C4-2B (cell line): ENCODE measurements at regions not wholly inside any gene's neighbourhood (a gene's known extent, or its start where the extent isn't known, plus 50 kb on each side); places are given as distances from the start of the nearest gene placed in this dataset.
A peak's percentile ranks its signal among the peaks of the same experiment; 100 is the strongest.

Experiments used
- H3K27ac ChIP-seq: fragments of 450-650 bp; 2 replicates; pipeline ENCODE4 v1.5.1; 2017
- ZFX ChIP-seq: fragments of 450-650 bp; IDR thresholded peaks from 2 replicates; pipeline ENCODE4 v1.6.1; 2017
- TF ChIP-seq, protein P1 (sequence below): fragments of 450-650 bp; conservative IDR thresholded peaks from 2 replicates; pipeline ENCODE4 v1.5.1; 2017; ENCODE audit warnings: mild to moderate bottlenecking

DNA sequence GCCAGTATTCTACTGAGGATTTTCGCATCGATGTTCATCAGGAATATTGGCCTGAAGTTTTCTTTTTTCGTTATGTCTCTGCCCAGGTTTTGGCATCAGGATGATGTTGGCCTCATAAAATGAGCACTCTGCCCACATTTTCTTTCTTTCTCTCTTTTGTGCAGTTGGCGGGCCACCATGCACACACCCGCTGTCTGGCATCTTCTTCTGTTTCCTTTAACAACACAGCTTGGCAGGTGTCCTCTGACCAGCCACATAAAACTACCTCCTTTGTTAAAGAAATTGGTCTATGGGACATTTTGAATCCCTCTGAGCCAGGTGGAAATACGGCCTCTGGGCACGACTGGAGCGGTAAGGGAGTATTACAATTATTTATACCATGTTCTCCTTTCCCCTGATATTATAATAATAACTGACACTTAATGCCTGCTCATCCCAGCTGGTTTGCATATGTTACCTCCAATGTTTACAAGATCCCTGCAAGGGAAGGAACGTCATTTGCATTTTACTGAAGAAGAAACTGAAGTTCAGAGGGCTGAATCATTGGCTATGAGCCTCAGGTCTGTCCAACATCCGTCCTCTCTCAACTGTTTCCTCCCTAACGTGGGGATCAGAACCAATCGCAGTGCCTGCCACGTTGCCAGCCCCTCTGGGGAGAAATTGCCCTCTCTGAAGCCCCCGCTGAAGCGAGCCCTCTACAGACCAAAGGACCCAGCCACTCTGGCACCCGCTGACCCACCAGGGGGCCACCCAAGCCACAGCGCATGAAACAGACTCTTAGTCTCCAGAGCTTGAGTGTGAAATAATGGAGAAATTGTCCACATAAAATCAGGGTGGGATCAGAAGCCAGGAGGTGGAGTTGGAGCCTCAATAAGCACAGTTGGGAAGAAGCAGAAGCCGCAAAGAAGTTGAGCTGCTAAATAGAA lies 125.0 kb upstream of the FOXK1 start:
- TF ChIP-seq, protein P1, sequence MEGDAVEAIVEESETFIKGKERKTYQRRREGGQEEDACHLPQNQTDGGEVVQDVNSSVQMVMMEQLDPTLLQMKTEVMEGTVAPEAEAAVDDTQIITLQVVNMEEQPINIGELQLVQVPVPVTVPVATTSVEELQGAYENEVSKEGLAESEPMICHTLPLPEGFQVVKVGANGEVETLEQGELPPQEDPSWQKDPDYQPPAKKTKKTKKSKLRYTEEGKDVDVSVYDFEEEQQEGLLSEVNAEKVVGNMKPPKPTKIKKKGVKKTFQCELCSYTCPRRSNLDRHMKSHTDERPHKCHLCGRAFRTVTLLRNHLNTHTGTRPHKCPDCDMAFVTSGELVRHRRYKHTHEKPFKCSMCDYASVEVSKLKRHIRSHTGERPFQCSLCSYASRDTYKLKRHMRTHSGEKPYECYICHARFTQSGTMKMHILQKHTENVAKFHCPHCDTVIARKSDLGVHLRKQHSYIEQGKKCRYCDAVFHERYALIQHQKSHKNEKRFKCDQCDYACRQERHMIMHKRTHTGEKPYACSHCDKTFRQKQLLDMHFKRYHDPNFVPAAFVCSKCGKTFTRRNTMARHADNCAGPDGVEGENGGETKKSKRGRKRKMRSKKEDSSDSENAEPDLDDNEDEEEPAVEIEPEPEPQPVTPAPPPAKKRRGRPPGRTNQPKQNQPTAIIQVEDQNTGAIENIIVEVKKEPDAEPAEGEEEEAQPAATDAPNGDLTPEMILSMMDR: no peak
- TF ChIP-seq ZFX: no peak

DNA sequence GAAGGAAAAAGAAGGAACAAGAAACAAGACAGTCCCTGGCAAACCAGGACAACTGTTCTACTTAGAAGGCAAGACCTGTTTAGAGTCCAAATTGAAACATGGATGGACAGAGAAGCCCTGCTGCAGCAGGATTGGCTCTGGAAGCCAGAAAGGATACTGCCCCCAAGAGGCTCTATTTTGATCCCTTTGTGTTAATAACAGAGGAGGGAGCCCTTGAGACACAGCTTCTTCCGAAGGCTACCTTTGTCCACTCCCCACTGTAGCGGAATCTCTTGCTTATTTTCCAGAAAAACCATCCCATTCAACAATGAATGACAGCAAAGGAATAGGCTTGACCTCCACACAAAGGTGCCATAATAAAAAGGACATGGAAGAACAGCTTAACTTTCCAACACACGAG lies 120.3 kb upstream of the FOXK1 start:
- H3K27ac ChIP-seq: no peak overlapping the region
- TF ChIP-seq, protein P1: peak; percentile 16
- no peak for TF ChIP-seq ZFX

More for the DNA sequence above, 125.0 kb upstream of the FOXK1 start:
- H3K27ac ChIP-seq: no peak overlapping the region

GRCh38 chr7:4566714-4567113 lies 115.4 kb upstream of the FOXK1 start:
- TF ChIP-seq, protein P1: no peak
- no peak for TF ChIP-seq ZFX

GRCh38 chr7:4574851-4575250 lies 107.2 kb upstream of the FOXK1 start:
- H3K27ac ChIP-seq: no peak overlapping the region
- TF ChIP-seq, protein P1: no peak
- no peak for TF ChIP-seq ZFX

More at GRCh38 chr7:4566714-4567113, 115.4 kb upstream of the FOXK1 start:
- H3K27ac ChIP-seq: no peak overlapping the region

DNA sequence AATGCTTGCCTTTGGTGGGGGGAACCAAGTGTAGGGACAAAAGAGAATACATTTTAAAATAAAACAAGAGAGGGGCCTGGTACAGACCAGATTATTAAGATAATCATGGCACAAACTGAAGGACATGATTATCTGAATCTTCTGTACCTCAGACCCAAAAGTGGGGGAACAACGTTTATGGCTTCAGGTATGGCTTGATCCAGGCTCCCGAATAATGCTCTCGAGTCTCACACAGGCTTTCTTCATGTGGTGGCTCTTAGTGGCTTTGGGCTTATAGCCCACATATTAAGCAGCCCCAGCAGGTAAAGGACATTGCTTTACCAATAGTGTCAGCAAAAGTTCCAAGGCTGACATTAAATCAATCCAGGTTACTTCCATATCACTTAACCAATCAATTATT lies 106.8 kb upstream of the FOXK1 start:
- H3K27ac ChIP-seq: no peak overlapping the region
- TF ChIP-seq, protein P1: no peak
- TF ChIP-seq ZFX: no peak

DNA sequence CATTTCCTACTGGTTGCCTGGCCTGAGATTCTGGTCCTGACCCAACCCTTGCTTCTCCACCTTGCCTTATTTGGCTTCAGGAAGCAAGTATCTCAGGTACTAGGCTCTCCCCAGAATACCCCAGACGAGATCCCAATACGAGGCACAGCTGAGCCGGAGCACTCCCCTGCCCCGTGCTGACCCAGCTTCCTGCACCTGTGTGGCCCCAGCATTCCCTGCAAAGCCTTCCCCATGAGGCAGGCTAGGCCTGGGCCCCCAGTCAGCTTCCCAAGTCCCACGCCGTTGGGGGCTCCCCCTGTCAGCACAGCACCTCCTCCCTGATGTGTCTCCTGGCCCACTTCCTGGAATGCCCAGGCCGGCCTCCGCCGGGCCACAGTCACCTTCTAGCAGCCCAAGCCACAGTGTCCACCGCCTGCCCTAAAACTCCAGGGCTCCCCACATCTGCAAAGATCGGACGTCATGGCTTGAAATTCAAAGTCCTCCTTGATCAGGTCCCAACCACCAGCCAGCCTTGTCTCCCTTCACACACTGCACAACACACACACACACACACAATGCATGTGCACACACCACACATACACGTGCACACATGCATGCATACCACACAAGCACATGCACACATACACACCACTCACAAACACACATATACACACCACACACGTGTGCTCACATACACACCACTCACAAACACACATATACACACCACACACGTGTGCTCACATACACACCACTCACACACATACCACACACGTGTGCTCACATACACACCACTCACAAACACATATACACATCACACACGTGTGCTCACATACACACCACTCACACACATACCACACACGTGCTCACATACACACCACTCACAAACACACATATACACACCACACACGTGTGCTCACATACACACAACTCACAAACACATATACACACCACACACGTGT lies 78.9 kb upstream of the FOXK1 start:
- TF ChIP-seq ZFX: no peak
- TF ChIP-seq, protein P1: no peak
- no peak overlapping the region for H3K27ac ChIP-seq

DNA sequence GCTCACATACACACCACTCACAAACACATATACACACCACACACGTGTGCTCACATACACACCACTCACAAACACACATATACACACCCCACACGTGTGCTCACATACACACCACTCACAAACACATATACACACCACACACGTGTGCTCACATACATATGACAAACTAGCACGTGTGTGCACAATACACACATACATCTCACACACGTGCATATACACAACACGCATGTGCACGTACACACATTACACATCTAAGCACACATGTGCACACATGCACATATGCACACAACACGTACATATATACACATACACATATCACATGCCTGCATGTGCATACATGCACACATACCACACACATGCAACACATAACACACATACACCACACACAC lies 78.3 kb upstream of the FOXK1 start:
- TF ChIP-seq, protein P1: no peak
- TF ChIP-seq ZFX: no peak
- H3K27ac ChIP-seq: no peak overlapping the region
